T-helper 1 cell treated with Interleukin-12 subunit alpha and Interleukin-12 subunit beta and Interleukin-4 antibody, amounts not matched to agents 30 ng/mL and 1 ng/mL, for 36 hours (primary cell): ENCODE measurements at regions not wholly inside any gene's neighbourhood (a gene's known extent, or its start where the extent isn't known, plus 50 kb on each side); places are given as distances from the start of the nearest gene placed in this dataset.

Source experiments
- intact Hi-C: fragments of 100-400 bp; cut with micrococcal nuclease; formaldehyde crosslinking; loops from one replicate; pipeline ENCODE4 v1.15.1; 2024

DNA sequence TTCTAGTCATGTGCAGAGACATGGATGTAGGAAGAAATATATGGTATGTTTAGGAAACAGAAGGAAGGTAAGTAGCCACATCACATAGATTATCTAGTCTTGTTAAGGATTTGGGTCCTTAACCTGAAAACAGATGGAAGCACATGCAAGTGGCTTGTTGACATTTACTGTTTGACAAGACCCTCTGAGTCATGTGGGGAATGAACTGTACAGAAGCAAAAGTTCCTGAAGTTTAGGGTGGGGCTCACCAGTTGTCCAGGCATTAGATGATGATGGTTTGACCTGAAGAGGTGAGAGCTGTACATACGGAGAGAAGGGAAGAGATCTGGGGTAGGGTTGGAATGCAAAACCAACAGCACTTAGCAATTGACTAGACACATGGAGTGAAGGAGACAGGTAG, 281.1 kb upstream of the GRIP1 start:
- intact Hi-C loops: no loop called here

DNA sequence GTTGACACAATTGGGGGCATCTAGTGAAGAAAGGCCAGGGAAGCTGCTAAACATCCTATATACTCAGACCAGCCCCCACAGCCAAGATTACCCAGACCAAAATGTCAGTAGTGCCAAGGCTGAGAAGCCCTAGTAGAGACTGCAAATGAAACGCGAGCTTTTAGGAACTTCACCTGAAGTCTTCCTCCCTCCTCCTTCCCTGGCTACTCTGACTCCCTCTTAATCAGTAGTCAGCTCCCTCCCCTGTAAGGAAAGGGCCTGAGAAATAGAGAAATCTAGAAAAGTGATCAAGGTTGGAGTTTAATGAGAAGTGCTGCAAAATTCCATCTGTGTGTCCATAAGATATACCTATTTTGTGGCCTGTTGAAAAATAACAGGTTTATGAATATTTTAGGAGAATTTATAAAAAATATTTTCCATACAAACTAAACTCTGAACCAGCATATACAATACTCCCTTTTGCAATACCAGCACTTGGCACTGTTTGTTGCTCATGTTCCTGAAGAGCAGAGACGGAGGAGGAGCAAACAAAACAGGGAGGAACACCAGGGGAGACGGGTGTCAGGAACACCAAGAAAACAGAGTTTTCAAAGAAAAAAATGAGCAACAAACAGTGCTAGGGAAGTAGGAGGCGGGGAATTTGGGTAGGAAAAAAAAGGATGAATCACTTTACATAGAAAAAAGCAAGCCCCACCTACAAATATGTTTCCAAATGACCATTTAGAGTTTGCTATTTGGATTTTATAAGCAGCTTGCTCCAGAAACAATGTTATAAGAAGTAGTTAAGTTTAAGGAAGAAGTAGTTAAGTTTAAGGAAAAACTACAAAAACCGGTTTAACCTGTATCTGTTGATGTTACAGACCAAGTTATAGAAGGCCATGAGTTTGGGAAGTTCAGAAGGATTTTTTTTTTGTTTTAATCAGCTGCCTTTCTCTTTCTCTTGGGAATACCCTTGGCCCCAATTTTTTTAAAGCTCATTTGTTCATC, 282.1 kb upstream of the GRIP1 start:
- intact Hi-C loops: no loop called here

DNA sequence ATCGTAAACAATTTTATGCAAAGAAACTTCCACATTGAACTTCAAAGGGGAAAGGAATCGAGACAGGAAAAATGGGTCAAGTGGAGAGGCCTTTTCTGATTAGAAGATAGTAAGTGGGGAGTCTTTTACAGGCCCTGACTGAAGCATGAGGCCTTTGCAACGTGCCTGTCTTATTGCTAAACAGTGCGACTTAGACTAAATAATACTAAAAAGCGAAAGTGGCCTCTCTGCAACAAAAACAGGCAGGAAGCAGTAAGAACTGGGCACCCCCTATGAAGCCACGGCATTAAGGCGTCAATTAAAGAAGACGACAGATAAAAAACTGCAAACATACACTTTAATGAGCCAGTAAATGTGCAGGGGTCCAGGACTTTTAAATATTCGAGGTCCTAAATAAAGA, 283.4 kb upstream of the GRIP1 start:
- intact Hi-C loops: no loop called here

GRCh38 chr12:66963901-66964300, 285.0 kb upstream of the GRIP1 start:
- intact Hi-C loops: no loop called here

DNA sequence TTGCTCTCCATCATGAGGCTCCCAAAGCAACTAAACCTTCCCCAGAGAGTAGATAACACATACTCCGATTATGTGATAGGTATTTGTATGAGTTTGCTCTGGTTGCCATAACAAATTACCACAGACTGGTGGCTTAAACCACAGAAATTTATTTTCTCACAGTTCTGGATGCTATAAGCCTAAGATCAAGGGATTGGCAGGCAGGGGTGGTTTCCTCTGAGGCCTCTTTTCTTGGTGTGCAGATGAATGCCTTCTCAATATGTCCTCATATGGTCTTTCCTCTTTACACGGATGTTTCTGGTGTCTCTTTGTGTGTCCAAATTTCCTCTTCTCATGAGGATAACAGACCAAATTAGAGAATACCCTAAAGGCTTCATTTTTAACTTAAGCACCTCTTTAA, 285.8 kb upstream of the GRIP1 start:
- intact Hi-C loops: no loop called here

GRCh38 chr12:66965621-66966020, 286.7 kb upstream of the GRIP1 start:
- intact Hi-C loops: no loop called here

GRCh38 chr12:66971816-66972215, 292.9 kb upstream of the GRIP1 start:
- intact Hi-C loops: no loop called here

GRCh38 chr12:66976526-66976925, 292.6 kb upstream of the CAND1 start:
- intact Hi-C loops: no loop called here

GRCh38 chr12:66978802-66979201, 290.4 kb upstream of the CAND1 start:
- intact Hi-C loops: no loop called here

GRCh38 chr12:66979251-66979650, 289.9 kb upstream of the CAND1 start:
- intact Hi-C loops: no loop called here

- intact Hi-C loops: no loop called here
These were observed 285.1 kb upstream of the CAND1 start for GRCh38 chr12:66984077-66984476.

DNA sequence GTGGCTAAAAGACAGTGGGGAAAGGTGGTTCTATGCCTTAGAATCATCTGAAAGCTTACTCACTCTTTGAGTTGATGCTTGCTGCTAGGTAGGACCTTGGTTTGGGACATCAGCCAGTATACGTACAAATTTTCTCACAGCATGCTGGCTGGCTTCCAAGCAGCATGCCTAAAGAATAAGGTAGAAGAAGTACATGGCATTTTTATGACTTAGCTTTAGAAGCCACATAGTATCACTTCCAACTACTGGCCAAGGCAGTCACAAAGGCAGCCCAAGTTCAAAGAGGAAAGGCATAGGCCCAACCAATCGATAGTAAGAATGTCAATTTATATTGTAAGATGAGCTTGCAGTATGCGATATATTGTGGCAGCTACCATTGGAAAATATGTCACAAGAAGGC, 284.2 kb upstream of the CAND1 start:
- intact Hi-C loops: no loop called here

DNA sequence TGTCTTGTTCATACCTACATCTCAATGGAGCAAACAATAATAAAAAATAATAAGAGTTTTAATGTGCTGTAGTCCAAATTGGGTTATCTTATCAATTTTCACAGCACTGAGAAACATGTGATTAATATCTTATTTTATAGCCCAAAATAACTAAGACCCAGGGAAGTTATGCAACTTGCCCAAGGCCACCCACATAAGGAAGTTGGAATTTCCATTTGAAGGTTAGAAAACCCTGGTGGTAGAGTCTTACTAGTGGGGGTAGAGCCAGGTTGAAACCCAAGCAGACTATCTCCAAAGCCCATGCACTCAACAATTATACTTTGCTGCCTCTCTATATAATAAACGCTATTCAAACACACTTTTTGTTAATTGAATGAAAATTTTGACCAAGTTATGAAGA, 270.0 kb upstream of the CAND1 start:
- intact Hi-C loops: no loop called here

DNA sequence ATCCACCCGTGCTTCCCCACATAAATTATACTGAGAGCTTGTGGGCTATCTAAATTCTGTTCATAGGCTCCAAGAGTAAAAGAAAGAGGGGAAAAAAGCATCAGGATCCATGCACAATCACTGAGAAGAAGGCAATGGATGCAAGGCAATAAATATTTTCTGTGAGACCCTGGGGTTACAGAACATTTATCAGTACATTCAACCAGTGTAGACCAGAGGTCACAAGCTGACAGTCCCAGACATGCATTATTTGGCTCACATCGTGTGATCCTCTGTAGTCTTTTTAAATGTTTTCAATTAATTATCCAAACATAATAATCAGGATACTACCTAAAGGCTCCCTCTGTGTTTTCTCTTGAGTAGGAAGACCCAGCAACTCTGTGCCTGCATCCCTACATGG, 267.9 kb upstream of the CAND1 start:
- intact Hi-C loops: no loop called here

- intact Hi-C loops: no loop called here
These were observed 266.4 kb upstream of the CAND1 start for GRCh38 chr12:67002720-67003119.

- intact Hi-C loops: no loop called here
These were observed 262.5 kb upstream of the CAND1 start for GRCh38 chr12:67006610-67007009.

DNA sequence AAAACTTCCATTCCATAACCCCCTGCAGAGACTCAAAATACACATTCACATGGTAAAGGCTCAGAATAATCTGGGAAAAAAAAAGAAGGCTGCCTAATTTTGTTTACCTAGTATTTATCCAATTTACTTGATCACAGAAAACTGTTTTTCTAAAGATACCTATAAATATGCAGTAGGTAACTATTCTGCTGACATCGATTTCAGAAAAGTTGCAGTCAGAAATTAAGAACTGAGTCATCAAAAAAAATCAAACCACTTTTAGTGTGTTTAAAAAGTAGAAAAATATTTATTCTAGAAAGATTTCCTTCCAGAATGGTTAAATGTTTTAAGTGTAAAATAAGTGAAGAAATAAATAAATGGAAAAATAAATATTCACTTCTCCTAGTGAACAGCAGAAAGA, 254.5 kb upstream of the CAND1 start:
- intact Hi-C loops: no loop called here

GRCh38 chr12:67018105-67018504, 251.1 kb upstream of the CAND1 start:
- intact Hi-C loops: no loop called here

GRCh38 chr12:67019070-67019469, 250.1 kb upstream of the CAND1 start:
- intact Hi-C loops: no loop called here

- intact Hi-C loops: loop anchor here (5.0 kb wide), 1 partner anchor 917 kb away; no protein-coding TSS in a partner anchor
These were observed 243.5 kb upstream of the CAND1 start for GRCh38 chr12:67025543-67026114.

GRCh38 chr12:67026487-67027246, 242.5 kb upstream of the CAND1 start:
- intact Hi-C loops: loop anchor here (5.0 kb wide), 1 partner anchor 916 kb away; no protein-coding TSS in a partner anchor

- intact Hi-C loops: loop anchor here (5.0 kb wide), 1 partner anchor 914 kb away; no protein-coding TSS in a partner anchor
These were observed 240.6 kb upstream of the CAND1 start for GRCh38 chr12:67028529-67028928.
